Naive B cell (primary cell): ENCODE measurements at regions not wholly inside any gene's neighbourhood (a gene's known extent, or its start where the extent isn't known, plus 50 kb on each side); places are given as distances from the start of the nearest gene placed in this dataset.

Experiments used
- ATAC-seq, 2 donors: fragments of 150-1000 bp; cut with Tn5 transposase; 2 replicates each; pipeline ENCODE4 v1.10.0; 2021; ENCODE audit warnings: low read depth in 2 of 2, mild to moderate bottlenecking in 2 of 2, moderate library complexity in 2 of 2
- DNase-seq: peaks from one replicate; pipeline ENCODE4 v3.0.0; 2022
- H3K27ac Mint-ChIP-seq, 6 donors: one replicate each; pipeline ENCODE4 v1.8.0; 2020 to 2022; ENCODE audit warnings: mild to moderate bottlenecking in 6 of 6, mixed read lengths in 6 of 6, moderate library complexity in 5 of 6, inconsistent platforms in 2 of 6
- H3K27me3 Mint-ChIP-seq, 3 donors: one replicate each; pipeline ENCODE4 v1.8.0; 2021 to 2022; ENCODE audit warnings: mixed read lengths in 3 of 3, mild to moderate bottlenecking in 1 of 3
- H3K36me3 Mint-ChIP-seq, 2 donors: one replicate each; pipeline ENCODE4 v1.8.0; 2020 to 2022; ENCODE audit warnings: mixed read lengths in 2 of 2, inconsistent platforms in 1 of 2, mild to moderate bottlenecking in 1 of 2
- H3K4me1 Mint-ChIP-seq, 3 donors: one replicate each; pipeline ENCODE4 v1.8.0; 2020 to 2022; ENCODE audit warnings: mixed read lengths in 3 of 3, inconsistent platforms in 1 of 3, mild to moderate bottlenecking in 1 of 3, moderate library complexity in 1 of 3
- H3K4me3 Mint-ChIP-seq, 8 donors: one replicate each; pipeline ENCODE4 v1.8.0; 2020 to 2022; ENCODE audit warnings: mild to moderate bottlenecking in 8 of 8, mixed read lengths in 8 of 8, moderate library complexity in 8 of 8, inconsistent platforms in 2 of 8
- H3K9me3 Mint-ChIP-seq, 7 donors: one replicate each; pipeline ENCODE4 v1.8.0; 2020 to 2022; ENCODE audit warnings: mixed read lengths in 7 of 7, mild to moderate bottlenecking in 5 of 7, inconsistent platforms in 2 of 7, moderate library complexity in 1 of 7

- no peak overlapping the region for H3K4me3 Mint-ChIP-seq
- no peaks in the 10 kb centered on the region for H3K9me3 Mint-ChIP-seq
Measured at GRCh38 chr2:191574232-191574631, 103.7 kb upstream of the NABP1 start.

GRCh38 chr2:191577605-191578004 is 100.3 kb upstream of the NABP1 start:
- ATAC-seq (no peak), DNase-seq (no peak)
- Mint-ChIP-seq H3K27me3 (no peaks in the 10 kb centered on the region), H3K4me3 (no peak overlapping the region), H3K4me1 (peaks cover 0 to 2% (median 0%) of the 10 kb centered on the region in 3 donors), H3K9me3 (no peaks in the 10 kb centered on the region), H3K36me3 (no peaks in the 10 kb centered on the region), H3K27ac (no peak overlapping the region)

More at GRCh38 chr2:191574232-191574631, 103.7 kb upstream of the NABP1 start:
- peaks cover 0 to 10% (median 9%) of the 10 kb centered on the region in 3 donors for H3K27me3 Mint-ChIP-seq
- peaks cover 9 to 16% (median 12%) of the 10 kb centered on the region in 3 donors for H3K4me1 Mint-ChIP-seq
- no peaks in the 10 kb centered on the region for H3K36me3 Mint-ChIP-seq
- ATAC-seq (no peak), DNase-seq (no peak)
- H3K27ac Mint-ChIP-seq, result no peak overlapping the region

DNA sequence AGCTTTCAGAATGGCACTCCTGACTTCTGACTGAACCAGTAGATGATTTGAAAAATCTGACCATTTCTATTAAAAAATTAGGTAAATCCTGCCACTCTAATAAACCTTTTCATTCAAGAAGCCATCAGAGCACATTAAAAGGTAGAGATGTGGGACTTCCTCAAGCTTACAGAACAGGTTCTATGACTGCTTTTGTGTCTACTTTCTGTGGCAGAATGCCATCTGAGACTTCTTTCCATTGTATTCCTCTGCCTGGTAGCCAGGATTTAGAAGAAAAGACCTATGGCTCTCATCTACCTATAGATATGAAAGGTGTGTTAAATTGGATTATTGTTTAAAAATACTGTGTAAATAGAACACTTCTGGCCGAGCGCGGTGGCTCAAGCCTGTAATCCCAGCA is 99.9 kb upstream of the NABP1 start:
- ATAC-seq (no peak), DNase-seq (no peak)
- H3K27me3 Mint-ChIP-seq, result no peaks in the 10 kb centered on the region

DNA sequence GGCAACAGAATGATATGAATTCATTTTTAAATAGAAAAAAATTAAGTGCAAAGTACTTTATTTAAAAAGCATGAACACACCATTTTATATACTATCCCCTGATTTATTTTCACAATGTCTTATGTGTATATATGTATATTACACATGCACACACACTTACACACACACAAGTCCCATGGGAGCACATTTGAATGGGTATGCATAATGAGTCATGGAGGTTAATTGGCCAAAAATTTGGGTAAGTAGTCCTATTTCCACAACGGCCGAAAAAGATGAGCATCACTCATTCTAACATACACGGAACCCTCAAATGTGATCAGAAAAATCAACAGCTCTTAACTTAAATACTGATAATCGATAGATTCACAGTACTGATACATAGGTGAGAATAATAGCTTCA is 97.4 kb upstream of the NABP1 start:
- Mint-ChIP-seq H3K4me3 (no peak overlapping the region), H3K9me3 (no peaks in the 10 kb centered on the region), H3K27me3 (no peaks in the 10 kb centered on the region), H3K36me3 (no peaks in the 10 kb centered on the region), H3K27ac (no peak overlapping the region), H3K4me1 (peaks cover 0 to 2% (median 0%) of the 10 kb centered on the region in 3 donors)
- ATAC-seq (no peak), DNase-seq (no peak)

More for the DNA sequence above, 99.9 kb upstream of the NABP1 start:
- Mint-ChIP-seq H3K36me3 (no peaks in the 10 kb centered on the region), H3K4me3 (no peak overlapping the region), H3K27ac (no peak overlapping the region), H3K4me1 (peaks cover 0 to 2% (median 0%) of the 10 kb centered on the region in 3 donors), H3K9me3 (no peaks in the 10 kb centered on the region)

GRCh38 chr2:191581003-191581402 is 96.9 kb upstream of the NABP1 start:
- no peak overlapping the region for H3K27ac Mint-ChIP-seq

GRCh38 chr2:191582355-191582754 is 95.6 kb upstream of the NABP1 start:
- H3K27me3 Mint-ChIP-seq, result no peaks in the 10 kb centered on the region
- H3K27ac Mint-ChIP-seq, result no peak overlapping the region
- ATAC-seq, result no peak
- H3K36me3 Mint-ChIP-seq, result no peaks in the 10 kb centered on the region
- no peaks in the 10 kb centered on the region for H3K9me3 Mint-ChIP-seq
- peaks cover 0 to 2% (median 0%) of the 10 kb centered on the region in 3 donors for H3K4me1 Mint-ChIP-seq
- H3K4me3 Mint-ChIP-seq, result no peak overlapping the region
- no peak for DNase-seq

More at GRCh38 chr2:191581003-191581402, 96.9 kb upstream of the NABP1 start:
- Mint-ChIP-seq H3K4me3 (no peak overlapping the region), H3K4me1 (peaks cover 0 to 2% (median 0%) of the 10 kb centered on the region in 3 donors), H3K36me3 (no peaks in the 10 kb centered on the region), H3K27me3 (no peaks in the 10 kb centered on the region), H3K9me3 (no peaks in the 10 kb centered on the region)
- ATAC-seq (no peak), DNase-seq (no peak)

DNA sequence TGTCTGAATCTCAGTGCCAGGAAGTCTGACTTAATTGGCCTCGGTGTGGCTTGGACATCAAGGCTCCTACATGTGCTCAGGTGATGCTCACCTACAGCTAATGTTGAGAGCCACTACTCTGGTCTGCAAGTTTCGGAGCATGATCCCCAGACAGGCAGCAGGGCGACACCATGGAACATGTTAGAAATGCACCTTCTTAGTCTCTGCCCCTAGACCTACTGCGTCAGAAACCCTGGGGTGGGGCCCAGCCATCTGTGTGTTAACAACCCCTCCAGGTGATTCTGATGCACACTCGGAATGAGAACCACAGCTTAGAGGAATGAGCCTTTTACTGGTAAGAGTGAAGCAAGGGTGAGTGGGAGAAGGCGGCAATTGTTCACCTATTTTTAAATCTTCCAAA is 86.9 kb upstream of the NABP1 start:
- ATAC-seq (no peak), DNase-seq (no peak)
- Mint-ChIP-seq H3K27me3 (peaks cover 0 to 1% (median 0%) of the 10 kb centered on the region in 3 donors), H3K36me3 (no peaks in the 10 kb centered on the region), H3K4me1 (no peaks in the 10 kb centered on the region), H3K27ac (peak overlapping the region in 1 of 6 donors; percentile 84), H3K9me3 (peaks cover 0 to 1% (median 0%) of the 10 kb centered on the region in 7 donors), H3K4me3 (no peak overlapping the region)

- Mint-ChIP-seq H3K27ac (peak overlapping the region in 1 of 6 donors; percentile 47), H3K9me3 (peaks cover 0 to 1% (median 0%) of the 10 kb centered on the region in 7 donors), H3K36me3 (no peaks in the 10 kb centered on the region), H3K4me1 (no peaks in the 10 kb centered on the region), H3K4me3 (no peak overlapping the region), H3K27me3 (peaks cover 0 to 4% (median 0%) of the 10 kb centered on the region in 3 donors)
- no peak for ATAC-seq
- no peak for DNase-seq
Measured at GRCh38 chr2:191593622-191594385, 84.1 kb upstream of the NABP1 start.

- peaks cover 0 to 4% (median 0%) of the 10 kb centered on the region in 3 donors for H3K27me3 Mint-ChIP-seq
- H3K4me1 Mint-ChIP-seq, result no peaks in the 10 kb centered on the region
- no peak overlapping the region for H3K27ac Mint-ChIP-seq
- DNase-seq (no peak), ATAC-seq (no peak)
- H3K9me3 Mint-ChIP-seq, result no peaks in the 10 kb centered on the region
- H3K36me3 Mint-ChIP-seq, result no peaks in the 10 kb centered on the region
- H3K4me3 Mint-ChIP-seq, result no peak overlapping the region
Measured at GRCh38 chr2:191597186-191597751, 80.7 kb upstream of the NABP1 start.

DNA sequence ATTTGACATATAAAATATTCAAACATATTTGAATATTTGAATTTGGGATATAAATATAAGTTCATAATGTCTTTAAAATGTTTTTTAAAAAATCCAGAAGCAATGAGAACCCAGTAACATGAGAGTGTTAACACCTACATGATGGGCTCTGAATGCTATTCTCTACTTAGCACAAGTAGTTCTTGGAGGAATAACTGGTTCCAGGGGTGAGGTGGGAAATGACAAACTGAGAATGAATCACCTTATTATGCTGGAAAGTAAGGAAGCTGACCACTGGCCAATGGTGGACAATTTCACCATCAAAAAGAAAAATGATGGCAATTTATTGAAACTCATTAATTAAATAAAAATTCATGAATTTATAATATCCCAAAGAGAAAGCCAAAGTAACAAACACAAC is 79.6 kb upstream of the NABP1 start:
- DNase-seq, result no peak

DNA sequence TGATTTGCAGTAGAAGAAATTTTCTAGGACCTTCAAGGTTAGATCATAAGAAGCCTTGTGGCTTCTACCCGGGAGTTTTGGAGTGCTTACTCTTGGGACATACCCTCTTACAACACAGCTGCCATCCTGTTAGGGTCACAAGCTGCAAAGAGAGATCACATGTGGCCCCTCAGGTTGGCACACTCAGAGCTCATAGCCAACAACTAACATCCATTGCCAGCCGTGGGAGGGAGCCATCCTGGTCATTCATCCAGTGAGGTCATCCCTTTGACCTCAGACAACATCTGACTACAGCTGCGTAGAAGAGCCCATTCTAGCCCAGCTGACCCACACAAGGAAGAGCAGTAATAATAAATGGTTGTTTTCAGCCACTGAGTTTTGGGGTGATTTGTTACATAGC is 76.9 kb upstream of the NABP1 start:
- Mint-ChIP-seq H3K36me3 (no peaks in the 10 kb centered on the region), H3K4me3 (peak overlapping the region in 1 of 8 donors; percentile 66), H3K27ac (no peak overlapping the region), H3K9me3 (no peaks in the 10 kb centered on the region), H3K4me1 (no peaks in the 10 kb centered on the region), H3K27me3 (peaks cover 0 to 5% (median 0%) of the 10 kb centered on the region in 3 donors)
- ATAC-seq (no peak), DNase-seq (no peak)

More for the DNA sequence above, 79.6 kb upstream of the NABP1 start:
- no peaks in the 10 kb centered on the region for H3K4me1 Mint-ChIP-seq
- no peak overlapping the region for H3K27ac Mint-ChIP-seq
- ATAC-seq, result no peak
- no peak overlapping the region for H3K4me3 Mint-ChIP-seq
- H3K9me3 Mint-ChIP-seq, result no peaks in the 10 kb centered on the region
- H3K36me3 Mint-ChIP-seq, result no peaks in the 10 kb centered on the region
- H3K27me3 Mint-ChIP-seq, result peaks cover 0 to 4% (median 0%) of the 10 kb centered on the region in 3 donors

GRCh38 chr2:191604154-191604553 is 73.8 kb upstream of the NABP1 start:
- ATAC-seq (no peak), DNase-seq (no peak)
- Mint-ChIP-seq H3K4me3 (no peak overlapping the region), H3K27ac (peak overlapping the region in 1 of 6 donors; percentile 10), H3K9me3 (no peaks in the 10 kb centered on the region), H3K4me1 (no peaks in the 10 kb centered on the region), H3K27me3 (peaks cover 0 to 4% (median 0%) of the 10 kb centered on the region in 3 donors), H3K36me3 (no peaks in the 10 kb centered on the region)

- Mint-ChIP-seq H3K4me3 (no peak overlapping the region), H3K27ac (no peak overlapping the region), H3K9me3 (peaks cover 0 to 2% (median 0%) of the 10 kb centered on the region in 7 donors)
Measured at GRCh38 chr2:191607096-191607495, 70.8 kb upstream of the NABP1 start.

DNA sequence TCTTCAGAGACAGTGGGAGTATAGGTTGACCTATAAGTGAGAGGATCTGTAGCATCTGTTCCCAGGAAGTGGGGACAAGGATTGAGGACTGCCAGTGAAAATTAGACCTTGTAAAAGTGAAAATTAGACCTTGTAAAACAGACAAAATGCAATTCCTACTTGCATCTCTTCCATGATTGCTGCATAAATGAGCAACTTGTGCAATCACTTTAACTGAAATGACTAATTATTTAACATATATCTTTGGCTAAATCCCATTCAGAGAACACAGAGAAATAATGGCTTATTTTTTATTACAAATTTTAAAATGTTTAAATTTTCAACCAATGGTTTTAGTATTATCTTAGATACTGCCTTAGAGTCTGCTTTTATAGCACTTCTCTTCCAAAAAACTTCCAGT is 67.2 kb upstream of the NABP1 start:
- Mint-ChIP-seq H3K36me3 (no peaks in the 10 kb centered on the region), H3K27me3 (peaks cover 0 to 4% (median 0%) of the 10 kb centered on the region in 3 donors), H3K4me1 (peaks cover 8 to 16% (median 8%) of the 10 kb centered on the region in 3 donors), H3K4me3 (no peak overlapping the region), H3K9me3 (peaks cover 0 to 2% (median 0%) of the 10 kb centered on the region in 7 donors), H3K27ac (no peak overlapping the region)
- ATAC-seq, result no peak
- no peak for DNase-seq

More at GRCh38 chr2:191607096-191607495, 70.8 kb upstream of the NABP1 start:
- ATAC-seq (no peak), DNase-seq (no peak)
- Mint-ChIP-seq H3K27me3 (peaks cover 0 to 4% (median 0%) of the 10 kb centered on the region in 3 donors), H3K4me1 (peaks cover 5 to 11% (median 6%) of the 10 kb centered on the region in 3 donors), H3K36me3 (no peaks in the 10 kb centered on the region)
